ENCODE measurements at regions not wholly inside any gene's neighbourhood (a gene's known extent, or its start where the extent isn't known, plus 50 kb on each side); places are given as distances from the start of the nearest gene placed in this dataset.
"Not testable (repeated sequence)": the region's sequence is repeated elsewhere in the genome, so short reads cannot be mapped to it uniquely, and the experiment has no call there.

GRCh38 chr2:16070648-16070971 is 130.3 kb downstream of the MYCN start:
- no peak for DNase-seq

GRCh38 chr2:16069933-16070647 is 129.7 kb downstream of the MYCN start:
- DNase-seq, result no peak

GRCh38 chr2:16069663-16069932 is 129.2 kb downstream of the MYCN start:
- DNase-seq, result no peak

GRCh38 chr2:16068552-16068940 is 128.2 kb downstream of the MYCN start:
- no peak for DNase-seq

GRCh38 chr2:16067866-16068551 is 127.7 kb downstream of the MYCN start:
- DNase-seq, result no peak

GRCh38 chr2:16067444-16067843 is 127.1 kb downstream of the MYCN start:
- no peak for DNase-seq

GRCh38 chr2:16067037-16067406 is 126.7 kb downstream of the MYCN start:
- no peak for DNase-seq

- no peak for DNase-seq
Observed at GRCh38 chr2:16066261-16067036, 126.1 kb downstream of the MYCN start.

- DNase-seq, result not testable (repeated sequence)
Observed at GRCh38 chr2:16065272-16066069, 125.1 kb downstream of the MYCN start.

GRCh38 chr2:16064745-16065144 is 124.4 kb downstream of the MYCN start:
- DNase-seq, result no peak

GRCh38 chr2:16063955-16064633 is 123.7 kb downstream of the MYCN start:
- DNase-seq, result no peak

GRCh38 chr2:16063251-16063850 is 123.0 kb downstream of the MYCN start:
- DNase-seq, result no peak

- DNase-seq, result no peak
Observed at GRCh38 chr2:16062471-16063250, 122.3 kb downstream of the MYCN start.

GRCh38 chr2:16061441-16062217 is 121.3 kb downstream of the MYCN start:
- DNase-seq, result no peak

GRCh38 chr2:16060936-16061338 is 120.6 kb downstream of the MYCN start:
- DNase-seq, result no peak

GRCh38 chr2:16060125-16060935 is 120.0 kb downstream of the MYCN start:
- DNase-seq, result no peak

- no peak for DNase-seq
Observed at GRCh38 chr2:16059393-16060016, 119.2 kb downstream of the MYCN start.

GRCh38 chr2:16058747-16059358 is 118.5 kb downstream of the MYCN start:
- no peak for DNase-seq

GRCh38 chr2:16058256-16058655 is 117.9 kb downstream of the MYCN start:
- no peak for DNase-seq

Measured in NK-92 treated with Interleukin-12 subunit alpha and Interleukin-12 subunit beta, amount 100 ng/mL, for 24 hours (cell line).